HG03196 (cell line): ENCODE measurements at regions not wholly inside any gene's neighbourhood (a gene's known extent, or its start where the extent isn't known, plus 50 kb on each side); places are given as distances from the start of the nearest gene placed in this dataset.

Experiments
- ATAC-seq: cut with Tn5 transposase; IDR thresholded peaks from one replicate; pipeline ENCODE4 v1.9.1; 2021; ENCODE audit not compliant: unreplicated experiment

GRCh38 chrY:7465185-7465621 is 553.7 kb upstream of the AMELY start:
- no peak for ATAC-seq

DNA sequence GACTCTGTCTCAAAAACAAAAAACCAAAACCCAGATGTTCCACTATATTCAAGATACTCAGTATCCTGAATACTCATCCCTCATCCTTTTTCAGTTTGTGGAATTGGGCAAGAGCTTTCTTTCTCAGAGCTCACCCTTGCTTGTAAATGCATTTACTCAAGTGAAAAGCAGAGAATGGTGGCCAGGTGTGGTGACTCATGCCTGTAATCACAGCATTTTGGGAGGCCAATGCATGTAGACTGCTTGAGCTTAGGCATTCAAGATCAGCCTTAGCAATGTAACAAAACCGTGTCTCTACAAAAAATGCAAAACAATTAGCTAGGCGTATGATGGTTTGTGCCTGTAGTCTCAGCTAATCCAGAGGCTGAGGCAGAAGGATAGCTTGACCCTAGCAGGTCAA is 553.2 kb upstream of the AMELY start:
- ATAC-seq = no peak

DNA sequence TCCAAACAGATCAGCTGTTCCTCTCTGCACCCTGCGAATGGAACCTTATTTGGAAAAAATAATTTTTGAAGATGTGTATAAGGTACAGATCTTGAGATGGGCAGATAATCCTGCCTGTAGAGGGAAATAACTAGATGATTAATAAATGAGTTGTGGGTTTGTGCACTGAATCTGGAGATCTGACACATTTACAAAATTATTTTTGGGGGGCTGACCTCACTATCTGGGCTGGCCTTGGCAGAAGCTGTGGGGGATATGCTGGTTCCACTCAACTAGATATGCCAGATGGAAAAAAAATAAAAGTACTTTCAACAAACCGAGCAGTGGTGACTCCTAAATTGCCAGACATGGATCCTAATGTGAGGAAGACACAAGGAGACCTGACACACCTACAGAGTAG is 552.2 kb upstream of the AMELY start:
- ATAC-seq = no peak

DNA sequence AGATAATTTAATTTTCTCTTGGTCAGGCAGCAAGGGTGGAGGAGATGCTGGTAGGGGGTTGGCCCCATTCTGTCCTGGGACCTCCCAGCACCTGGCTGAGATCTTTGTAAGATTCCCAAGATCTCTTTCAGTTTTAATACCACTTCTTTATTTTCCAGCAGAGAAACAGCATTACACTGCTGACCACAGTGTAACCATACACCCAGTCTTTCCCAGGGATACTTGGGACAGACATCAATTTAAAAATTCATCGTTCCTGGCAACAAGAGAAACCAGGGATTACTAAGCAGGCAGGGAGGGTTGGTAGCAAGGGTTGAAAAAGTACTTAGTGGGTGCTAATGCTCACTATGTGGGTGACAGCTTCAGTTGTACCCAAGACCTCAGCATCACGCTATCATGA is 551.6 kb upstream of the AMELY start:
- no peak for ATAC-seq

DNA sequence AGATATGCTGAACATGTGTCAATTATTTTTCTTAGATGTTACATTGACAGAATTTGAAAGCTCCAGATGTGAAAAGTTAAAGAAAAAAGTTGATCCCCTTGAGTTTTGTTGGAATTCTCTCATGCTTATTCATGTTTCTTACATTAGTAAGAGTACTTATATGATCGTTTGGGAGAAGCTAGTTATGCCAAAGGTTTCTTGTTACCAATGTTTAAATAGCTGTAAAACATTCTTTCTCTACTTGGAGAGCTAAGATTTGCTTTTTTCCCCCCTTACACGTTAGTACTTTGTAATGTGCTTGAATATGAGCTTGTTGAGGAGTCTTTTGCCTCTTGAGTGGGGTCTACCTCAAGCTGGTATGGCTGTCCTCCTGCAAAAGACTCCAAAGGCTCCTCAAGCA is 551.1 kb upstream of the AMELY start:
- ATAC-seq = no peak

DNA sequence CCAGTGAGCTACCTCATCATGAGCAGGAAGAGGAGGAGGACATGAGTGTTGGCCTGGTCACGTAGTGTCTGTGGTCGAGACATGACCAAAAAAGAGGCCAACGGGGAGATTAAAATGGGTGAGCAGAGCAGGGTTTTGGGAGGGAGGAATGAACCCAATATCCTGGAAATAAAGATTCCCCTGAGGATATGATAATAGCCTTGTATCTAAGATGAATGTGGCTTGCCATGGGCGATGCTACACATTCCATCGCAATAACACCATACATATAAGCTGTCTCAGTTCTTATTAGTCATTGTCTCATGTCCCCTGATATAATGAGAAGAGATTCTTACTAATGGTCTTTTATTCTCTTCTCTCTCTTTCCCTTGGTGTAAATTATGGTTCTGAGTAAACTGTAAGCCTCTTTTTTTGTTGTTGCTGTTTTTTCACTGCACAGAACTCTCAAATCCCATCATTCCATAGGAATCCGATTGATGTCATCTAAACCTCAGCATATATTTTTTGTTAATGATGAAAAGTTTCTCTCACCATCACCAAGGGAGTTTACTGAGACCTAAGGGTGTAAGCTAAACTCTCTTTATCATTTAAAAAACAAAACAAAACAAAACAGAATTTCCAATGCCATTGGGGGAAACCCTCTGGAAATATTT is 550.4 kb upstream of the AMELY start:
- ATAC-seq = no peak

DNA sequence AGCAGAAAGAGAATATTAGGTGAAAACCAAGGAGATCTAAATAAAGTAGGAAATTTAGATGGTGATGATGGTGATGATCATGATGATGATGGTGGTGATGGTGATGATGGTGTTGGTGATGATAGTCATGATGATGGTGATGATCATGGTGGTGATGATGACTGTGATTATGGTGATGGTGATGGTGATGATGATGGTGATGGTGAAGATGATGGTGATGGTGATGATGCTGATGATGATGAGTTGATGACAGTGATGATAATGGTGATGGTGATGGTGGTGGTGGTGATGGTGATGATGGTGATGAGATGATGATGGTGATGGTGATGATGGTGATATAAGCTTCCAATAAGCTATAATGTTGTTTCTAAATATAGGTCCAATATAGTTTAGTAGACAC is 548.2 kb upstream of the AMELY start:
- ATAC-seq = no peak

DNA sequence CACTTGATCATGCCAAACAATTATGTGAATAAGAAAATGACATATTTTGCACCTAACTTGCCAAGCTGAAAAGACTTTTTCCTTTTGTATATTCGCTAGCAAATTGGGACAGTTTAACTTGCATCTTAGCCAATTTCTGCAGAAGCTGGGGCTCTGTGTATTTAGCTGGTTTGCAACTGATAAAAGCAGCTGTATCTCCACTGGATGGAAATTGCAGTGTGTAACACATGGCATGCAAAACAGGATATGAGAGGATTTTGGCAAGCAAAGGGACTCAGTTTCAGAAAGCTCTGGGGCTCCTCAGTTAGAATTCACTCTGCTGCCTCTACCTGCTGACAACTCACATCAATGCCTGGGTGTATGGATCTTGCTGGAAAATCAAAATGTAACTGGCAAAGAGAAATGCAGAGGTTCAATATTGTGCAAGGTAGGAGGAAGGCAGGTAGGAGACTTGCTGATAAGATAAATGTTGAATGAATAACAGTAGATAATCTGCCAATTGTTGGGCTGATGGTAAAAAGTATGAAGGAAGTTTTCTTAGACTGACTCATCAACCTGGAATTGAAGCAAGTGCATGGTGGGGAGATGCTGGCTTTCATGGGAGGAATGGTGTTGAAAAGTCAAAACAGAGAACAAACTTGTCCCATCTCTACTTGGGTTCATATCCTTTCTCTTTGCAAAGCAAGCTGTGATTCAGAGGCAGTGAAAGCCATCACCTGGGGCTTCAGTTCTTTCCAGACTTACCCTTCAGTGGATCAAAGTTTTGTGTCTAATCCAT is 546.9 kb upstream of the AMELY start:
- ATAC-seq = no peak

DNA sequence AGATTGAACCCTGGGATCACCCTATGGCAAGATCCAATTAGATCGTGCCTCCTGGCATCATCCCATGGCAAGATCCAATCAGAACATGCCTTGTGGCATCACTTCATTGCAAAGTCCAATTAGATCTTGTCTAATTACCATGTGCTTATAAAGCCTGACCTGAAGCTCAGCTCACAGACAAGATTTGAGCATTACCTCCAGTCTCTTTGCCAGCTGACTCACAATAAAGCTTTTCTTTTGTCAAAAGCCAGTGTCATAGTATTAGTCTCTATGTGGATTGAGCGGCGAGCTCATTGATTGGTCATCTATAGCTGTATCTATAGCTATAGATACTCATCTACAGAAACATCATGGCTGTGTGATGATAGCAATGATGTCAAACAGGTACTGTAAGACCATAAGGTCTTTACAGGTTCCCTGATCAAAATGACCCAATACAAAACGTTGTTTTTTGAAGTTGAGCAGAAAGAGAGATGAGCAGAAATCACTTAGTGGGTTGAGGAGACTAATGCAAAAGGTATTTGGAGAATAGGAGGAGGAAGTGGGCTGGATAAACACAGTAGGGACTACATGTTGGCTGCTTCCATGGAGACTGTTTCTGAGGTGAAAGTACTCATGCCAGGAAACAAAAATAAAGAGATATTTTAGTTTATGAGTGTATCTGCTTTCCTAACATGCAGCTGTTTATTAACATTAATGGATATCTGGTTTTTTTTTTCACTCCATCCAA is 545.9 kb upstream of the AMELY start:
- no peak for ATAC-seq

- no peak for ATAC-seq
Measured at GRCh38 chrY:7455626-7456025, 544.1 kb upstream of the AMELY start.

DNA sequence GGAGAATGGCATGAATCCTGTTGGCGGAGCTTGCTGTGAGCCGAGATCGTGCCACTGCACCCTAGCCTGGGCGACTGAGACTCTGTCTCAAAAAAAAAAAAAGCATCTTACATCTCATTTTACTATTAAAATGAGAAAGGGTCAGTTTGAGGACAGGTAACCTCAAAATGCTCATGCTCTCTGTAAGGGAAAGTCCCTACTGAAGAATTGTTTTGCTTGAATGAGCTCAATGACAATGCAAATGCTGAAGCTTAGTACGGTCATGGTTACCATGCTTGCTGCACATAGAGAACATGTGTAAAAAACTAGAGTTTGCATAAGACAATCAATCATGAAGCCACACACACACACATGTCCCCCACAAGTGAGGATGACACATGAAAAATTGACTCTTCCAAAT is 541.8 kb upstream of the AMELY start:
- ATAC-seq = no peak

DNA sequence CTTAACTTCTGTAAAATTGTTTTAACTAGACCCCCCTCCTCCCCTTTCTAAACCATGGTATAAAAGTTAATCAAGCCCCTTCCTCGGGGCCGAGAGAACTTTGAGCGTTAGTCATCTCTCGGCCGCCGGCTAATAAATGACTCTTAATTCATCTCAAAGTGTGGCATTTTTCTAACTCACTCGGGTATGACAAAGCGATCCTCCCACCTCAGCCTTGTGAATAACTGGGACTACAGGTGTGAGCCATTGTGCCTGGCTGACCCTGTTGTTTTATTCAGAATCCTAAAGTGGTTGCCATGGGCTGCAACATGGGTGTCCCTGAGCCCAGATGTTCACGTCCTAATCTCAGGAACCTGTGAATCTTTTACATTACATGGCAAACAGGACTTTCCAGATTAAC is 540.7 kb upstream of the AMELY start:
- ATAC-seq = no peak

- ATAC-seq = no peak
Measured at GRCh38 chrY:7449860-7450259, 538.3 kb upstream of the AMELY start.

DNA sequence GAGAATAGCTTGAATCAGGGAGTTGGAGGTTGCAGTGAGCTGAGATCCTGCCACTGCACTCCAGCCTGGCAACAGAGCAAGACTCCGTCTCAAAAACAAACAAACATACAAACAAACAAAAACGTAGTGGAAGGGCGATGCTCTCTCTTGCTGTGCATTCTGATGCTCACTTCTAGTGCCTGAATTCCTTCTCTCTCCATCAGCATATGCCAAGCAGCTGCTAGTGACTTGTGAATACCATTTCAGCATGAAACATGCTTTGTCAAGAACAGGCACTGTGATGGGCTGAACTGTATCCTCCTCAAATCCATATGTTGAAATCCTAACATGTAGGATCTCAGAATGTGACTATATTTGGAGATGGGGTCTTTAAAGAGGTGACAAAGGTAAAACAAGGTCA is 537.1 kb upstream of the AMELY start:
- no peak for ATAC-seq

DNA sequence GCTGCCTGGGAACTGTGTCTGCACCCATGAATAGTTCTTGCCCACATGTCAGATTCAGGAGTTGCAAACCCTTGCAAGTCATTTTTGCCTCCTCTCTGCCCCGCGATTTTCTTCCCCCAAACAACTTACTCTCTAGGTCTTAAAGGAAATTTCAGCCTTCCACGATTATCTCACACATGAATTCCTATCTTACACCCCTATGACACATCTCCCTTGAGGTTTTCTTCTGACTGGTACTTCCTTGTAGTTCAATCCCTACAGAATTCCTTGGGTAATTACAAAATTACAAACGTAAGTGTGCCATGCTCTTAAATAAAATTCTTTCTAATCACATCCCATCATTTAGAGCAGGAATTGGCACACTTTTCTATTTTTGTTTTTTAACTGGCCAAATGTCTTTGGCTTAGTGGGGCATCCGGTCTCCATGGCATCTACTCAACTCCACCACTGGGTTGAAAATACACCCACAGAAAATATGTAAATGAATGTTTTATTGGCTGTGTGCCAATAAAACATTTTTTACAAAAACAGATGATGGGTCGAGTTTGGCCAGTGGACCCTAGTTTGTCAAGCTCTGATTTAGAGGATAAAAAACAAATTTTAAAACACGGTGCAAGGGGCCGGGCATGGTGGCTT is 536.4 kb upstream of the AMELY start:
- no peak for ATAC-seq

DNA sequence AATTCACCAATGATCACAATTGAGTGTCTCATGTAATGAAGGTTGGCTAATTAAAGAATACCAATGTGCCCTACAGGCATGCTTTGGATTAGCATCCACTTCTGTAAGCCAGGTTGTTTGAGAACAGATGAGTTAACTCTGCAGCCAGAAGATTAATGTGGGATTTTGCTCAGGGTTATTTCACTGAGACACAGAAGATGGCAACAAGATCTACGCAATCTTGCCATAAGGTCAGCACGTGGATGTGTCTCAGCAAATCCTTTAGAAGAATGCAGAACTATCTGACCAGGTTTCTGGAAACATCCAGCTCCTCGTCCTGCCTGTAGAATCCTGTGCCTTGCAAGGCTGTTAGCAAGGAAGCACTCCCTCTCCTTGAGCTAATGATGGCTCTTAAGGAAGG is 532.6 kb upstream of the AMELY start:
- ATAC-seq = no peak

- ATAC-seq = no peak
Measured at GRCh38 chrY:7440796-7441530, 529.4 kb upstream of the AMELY start.

DNA sequence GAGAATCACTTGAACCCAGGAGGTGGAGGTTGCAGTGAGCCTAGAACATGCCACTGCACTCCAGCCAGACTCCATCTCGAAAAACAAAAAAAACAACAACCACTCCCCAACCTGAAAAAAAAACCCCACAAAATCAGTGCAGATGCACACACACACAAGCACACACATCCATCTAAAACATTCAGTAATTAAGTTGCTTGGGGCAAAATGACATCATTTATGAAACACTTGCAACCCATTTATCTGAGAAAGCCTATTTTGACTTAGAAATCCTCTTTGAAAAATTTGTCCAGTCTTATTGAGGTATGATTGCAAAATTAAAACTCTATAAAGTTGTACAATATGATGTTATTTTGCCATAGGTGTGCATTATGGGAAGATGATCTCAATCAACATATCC is 525.5 kb upstream of the AMELY start:
- ATAC-seq = no peak

DNA sequence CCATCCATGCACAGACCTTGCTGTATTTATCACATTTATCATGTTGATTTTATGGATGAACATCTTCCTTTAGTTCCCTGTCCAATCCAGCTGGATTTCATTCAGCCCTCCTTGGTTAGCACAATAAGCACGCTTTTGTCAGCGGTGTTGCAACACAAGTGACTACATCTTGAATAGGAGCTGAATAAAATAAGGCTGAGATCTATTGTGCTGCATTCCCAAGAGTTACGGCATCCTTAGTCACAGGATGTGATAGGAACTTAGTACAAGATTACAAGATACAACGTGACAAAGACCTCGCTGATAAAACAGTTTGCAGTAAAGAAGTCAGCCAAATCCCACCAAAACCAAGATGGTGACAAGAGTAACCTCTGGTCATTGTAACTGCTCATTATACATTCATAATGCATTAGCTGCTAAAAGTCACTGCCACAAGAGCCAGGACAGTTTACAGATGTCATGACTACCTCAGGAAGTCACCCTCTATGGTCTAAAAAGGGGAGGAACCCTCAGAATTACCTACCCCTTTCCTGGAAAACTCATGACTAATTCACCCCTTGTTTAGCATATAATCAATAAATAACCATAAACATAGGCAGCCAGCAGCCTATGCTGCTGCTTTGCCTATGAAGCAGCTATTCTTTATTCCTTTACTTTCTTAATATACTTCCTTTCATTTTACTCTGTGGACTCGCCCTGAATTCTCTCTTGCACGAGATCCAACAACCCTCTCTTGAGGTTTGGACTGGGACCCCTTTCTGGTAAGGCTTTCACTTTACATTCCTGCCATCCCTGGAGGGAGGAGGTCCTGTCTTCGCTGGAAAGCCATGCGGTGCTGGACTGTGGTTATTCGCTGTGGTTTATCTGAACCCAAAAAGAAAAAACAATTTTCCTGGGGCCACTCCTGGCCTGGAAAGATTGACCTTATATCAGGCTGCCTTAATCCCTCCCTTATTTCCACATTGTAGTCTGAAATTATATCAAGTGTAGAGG is 522.6 kb upstream of the AMELY start:
- no peak for ATAC-seq

DNA sequence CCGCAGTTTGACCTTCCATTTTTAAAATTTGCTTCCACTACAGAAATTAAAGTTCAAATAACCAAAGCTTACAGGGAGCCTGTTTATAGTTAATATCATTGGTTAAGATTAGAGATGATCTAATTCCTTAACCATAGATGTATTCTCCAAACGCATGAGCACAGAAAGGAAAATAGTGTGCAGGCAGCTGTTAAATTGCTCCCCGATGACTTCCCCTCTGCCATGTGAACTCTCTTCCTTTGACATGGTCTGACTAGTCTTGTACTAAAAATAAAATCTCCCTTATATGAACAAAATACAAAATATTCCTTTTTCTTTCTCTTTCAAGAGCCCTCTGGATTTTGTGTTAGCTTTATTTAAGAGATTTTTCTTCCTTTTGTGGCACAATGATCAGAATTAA is 507.6 kb upstream of the AMELY start:
- ATAC-seq = no peak
